Activated B cell treated with CpG ODN at 0.5 μM for 24 hours (primary cell): ENCODE measurements at regions not wholly inside any gene's neighbourhood (a gene's known extent, or its start where the extent isn't known, plus 50 kb on each side); places are given as distances from the start of the nearest gene placed in this dataset.
A peak's percentile ranks its signal among the peaks of the same experiment; 100 is the strongest.

Experiments
- ATAC-seq: fragments of 200-7000 bp; cut with Tn5 transposase; one replicate; pipeline ENCODE4 v1.10.0; 2021; ENCODE audit warnings: low read depth, mild to moderate bottlenecking, moderate library complexity
- CTCF ChIA-PET: fragments of 350-600 bp; sonication (Branson Sonifier 250); formaldehyde crosslinking; loops from one replicate; lab custom pipeline; 2021; ENCODE audit warnings: antibody characterized with exemption; lab: Charles Lee
- POLR2A ChIA-PET: fragments of 350-600 bp; sonication (Branson Sonifier 250); formaldehyde crosslinking; loops from one replicate; lab custom pipeline; 2021; ENCODE audit warnings: antibody characterized with exemption; lab: Charles Lee
- DNase-seq: peaks from one replicate; pipeline ENCODE4 v3.0.0; 2022
- H3K27ac Mint-ChIP-seq: one replicate; pipeline ENCODE4 v1.8.0; 2020; ENCODE audit warnings: mixed read lengths
- H3K27me3 Mint-ChIP-seq: one replicate; pipeline ENCODE4 v1.8.0; 2021; ENCODE audit warnings: mixed read lengths
- H3K36me3 Mint-ChIP-seq: one replicate; pipeline ENCODE4 v1.8.0; 2021; ENCODE audit warnings: low read depth, mixed read lengths
- H3K4me1 Mint-ChIP-seq: one replicate; pipeline ENCODE4 v1.8.0; 2021; ENCODE audit warnings: mixed read lengths
- H3K4me3 Mint-ChIP-seq: one replicate; pipeline ENCODE4 v1.8.0; 2020; ENCODE audit warnings: mild to moderate bottlenecking, mixed read lengths
- H3K9me3 Mint-ChIP-seq: one replicate; pipeline ENCODE4 v1.8.0; 2020; ENCODE audit warnings: mixed read lengths
- intact Hi-C: fragments of 100-400 bp; cut with micrococcal nuclease; formaldehyde crosslinking; loops from one replicate; pipeline ENCODE4 v1.15.1; 2024
- TF ChIP-seq, protein P1 (sequence below): fragments of 200-600 bp; IDR thresholded peaks from one replicate; pipeline ENCODE4 v1.8.0; 2022; ENCODE audit warnings: antibody characterized with exemption, mild to moderate bottlenecking

- no peaks in the 10 kb centered on the region for H3K36me3 Mint-ChIP-seq
- peak overlapping the region; percentile 9 for H3K4me3 Mint-ChIP-seq
- ATAC-seq (peak; percentile 62), DNase-seq (no peak)
- no peaks in the 10 kb centered on the region for H3K27me3 Mint-ChIP-seq
- peak overlapping the region; percentile 30 for H3K27ac Mint-ChIP-seq
- no peaks in the 10 kb centered on the region for H3K9me3 Mint-ChIP-seq
- ChIA-PET CTCF (no interaction called here), POLR2A (no interaction called here)
- intact Hi-C loops, result no loop called here
- peaks cover 32% of the 10 kb centered on the region for H3K4me1 Mint-ChIP-seq
- TF ChIP-seq, protein P1, sequence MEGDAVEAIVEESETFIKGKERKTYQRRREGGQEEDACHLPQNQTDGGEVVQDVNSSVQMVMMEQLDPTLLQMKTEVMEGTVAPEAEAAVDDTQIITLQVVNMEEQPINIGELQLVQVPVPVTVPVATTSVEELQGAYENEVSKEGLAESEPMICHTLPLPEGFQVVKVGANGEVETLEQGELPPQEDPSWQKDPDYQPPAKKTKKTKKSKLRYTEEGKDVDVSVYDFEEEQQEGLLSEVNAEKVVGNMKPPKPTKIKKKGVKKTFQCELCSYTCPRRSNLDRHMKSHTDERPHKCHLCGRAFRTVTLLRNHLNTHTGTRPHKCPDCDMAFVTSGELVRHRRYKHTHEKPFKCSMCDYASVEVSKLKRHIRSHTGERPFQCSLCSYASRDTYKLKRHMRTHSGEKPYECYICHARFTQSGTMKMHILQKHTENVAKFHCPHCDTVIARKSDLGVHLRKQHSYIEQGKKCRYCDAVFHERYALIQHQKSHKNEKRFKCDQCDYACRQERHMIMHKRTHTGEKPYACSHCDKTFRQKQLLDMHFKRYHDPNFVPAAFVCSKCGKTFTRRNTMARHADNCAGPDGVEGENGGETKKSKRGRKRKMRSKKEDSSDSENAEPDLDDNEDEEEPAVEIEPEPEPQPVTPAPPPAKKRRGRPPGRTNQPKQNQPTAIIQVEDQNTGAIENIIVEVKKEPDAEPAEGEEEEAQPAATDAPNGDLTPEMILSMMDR, result no peak
Observed at GRCh38 chr7:47149208-47149839, 432.6 kb downstream of the TNS3 start.

- ChIA-PET CTCF (no interaction called here), POLR2A (no interaction called here)
- TF ChIP-seq, protein P1, result no peak
- no peaks in the 10 kb centered on the region for H3K36me3 Mint-ChIP-seq
- no peaks in the 10 kb centered on the region for H3K27me3 Mint-ChIP-seq
- intact Hi-C loops, result no loop called here
- H3K4me1 Mint-ChIP-seq, result peaks cover 27% of the 10 kb centered on the region
- ATAC-seq (no peak), DNase-seq (no peak)
- peak overlapping the region; percentile 30 for H3K27ac Mint-ChIP-seq
- no peaks in the 10 kb centered on the region for H3K9me3 Mint-ChIP-seq
- no peak overlapping the region for H3K4me3 Mint-ChIP-seq
Observed at GRCh38 chr7:47148536-47149207, 433.2 kb downstream of the TNS3 start.

DNA sequence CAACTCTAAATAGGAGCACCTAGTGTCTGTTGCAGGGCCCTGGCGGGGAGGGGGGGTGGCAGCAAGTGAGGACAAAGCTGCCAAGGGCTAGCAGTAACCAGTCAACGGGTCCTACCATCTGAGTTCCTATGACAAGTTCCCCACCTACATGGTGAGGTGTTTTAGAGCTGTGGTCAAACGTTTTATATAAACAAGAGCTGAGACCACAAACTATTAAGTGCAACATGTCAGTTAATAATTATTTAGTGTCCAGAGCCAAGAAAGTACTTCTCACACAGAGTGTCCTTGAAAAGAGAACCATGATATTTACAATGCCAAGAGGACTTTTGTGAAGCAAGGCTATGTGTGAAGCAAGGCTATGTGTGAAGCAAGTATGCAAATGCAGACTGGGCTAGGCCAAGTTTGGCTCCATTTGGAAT is 434.7 kb downstream of the TNS3 start:
- H3K27me3 Mint-ChIP-seq, result no peaks in the 10 kb centered on the region
- H3K9me3 Mint-ChIP-seq, result no peaks in the 10 kb centered on the region
- ATAC-seq (no peak), DNase-seq (no peak)
- peaks cover 24% of the 10 kb centered on the region for H3K4me1 Mint-ChIP-seq
- no peak overlapping the region for H3K27ac Mint-ChIP-seq
- ChIA-PET CTCF (no interaction called here), POLR2A (no interaction called here)
- intact Hi-C loops, result no loop called here
- H3K36me3 Mint-ChIP-seq, result no peaks in the 10 kb centered on the region
- TF ChIP-seq, protein P1, result no peak
- no peak overlapping the region for H3K4me3 Mint-ChIP-seq

- DNase-seq (no peak), ATAC-seq (no peak)
- no peaks in the 10 kb centered on the region for H3K9me3 Mint-ChIP-seq
- TF ChIP-seq, protein P1, result no peak
- H3K36me3 Mint-ChIP-seq, result no peaks in the 10 kb centered on the region
- ChIA-PET POLR2A (no interaction called here), CTCF (no interaction called here)
- H3K27ac Mint-ChIP-seq, result no peak overlapping the region
- H3K4me1 Mint-ChIP-seq, result peaks cover 22% of the 10 kb centered on the region
- H3K27me3 Mint-ChIP-seq, result peaks cover under 1% of the 10 kb centered on the region
- no peak overlapping the region for H3K4me3 Mint-ChIP-seq
- intact Hi-C loops, result no loop called here
Observed at GRCh38 chr7:47145982-47146381, 435.9 kb downstream of the TNS3 start.

DNA sequence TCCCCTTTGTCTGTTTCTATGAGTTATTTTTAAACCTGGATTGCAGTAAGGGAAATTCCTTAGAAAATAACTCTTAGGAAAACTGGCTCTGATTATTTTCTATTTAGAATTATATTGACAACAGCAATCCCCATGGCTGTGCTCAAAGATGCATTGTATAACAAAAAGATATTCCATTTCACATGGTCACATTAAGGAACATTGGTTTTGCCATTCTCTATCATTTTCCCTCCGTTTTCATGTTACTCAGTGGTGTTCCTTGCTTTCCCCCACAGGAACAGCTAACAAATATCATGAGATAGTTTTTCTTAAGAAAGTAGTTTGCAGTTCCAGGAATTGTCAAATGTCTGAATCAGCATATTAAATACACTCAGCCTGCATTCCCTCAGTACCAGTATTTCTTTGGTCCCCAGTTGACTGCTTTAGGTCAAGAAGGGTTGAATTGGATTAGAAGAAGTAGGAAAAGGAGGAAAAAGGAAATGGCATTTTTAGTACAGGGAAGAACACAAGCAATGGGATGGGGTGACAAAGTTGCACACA is 436.7 kb downstream of the TNS3 start:
- no peak overlapping the region for H3K27ac Mint-ChIP-seq
- no peaks in the 10 kb centered on the region for H3K9me3 Mint-ChIP-seq
- CTCF ChIA-PET, result no interaction called here
- POLR2A ChIA-PET, result no interaction called here
- peaks cover 15% of the 10 kb centered on the region for H3K4me1 Mint-ChIP-seq
- TF ChIP-seq, protein P1, result no peak
- peaks cover 3% of the 10 kb centered on the region for H3K27me3 Mint-ChIP-seq
- H3K36me3 Mint-ChIP-seq, result no peaks in the 10 kb centered on the region
- no peak overlapping the region for H3K4me3 Mint-ChIP-seq
- intact Hi-C loops, result no loop called here
- ATAC-seq (no peak), DNase-seq (no peak)
